HEK293T (cell line): ENCODE measurements at regions not wholly inside any gene's neighbourhood (a gene's known extent, or its start where the extent isn't known, plus 50 kb on each side); places are given as distances from the start of the nearest gene placed in this dataset.

Source experiments
- ARNT ChIP-seq: fragments of 450-650 bp; IDR thresholded peaks from 2 replicates; pipeline ENCODE4 v1.6.1; 2017; ENCODE audit warnings: mild to moderate bottlenecking
- BHLHE40 ChIP-seq: fragments of 450-650 bp; IDR thresholded peaks from 2 replicates; pipeline ENCODE4 v1.6.1; 2016; ENCODE audit warnings: mild to moderate bottlenecking, moderate library complexity, borderline replicate concordance
- CTBP1 ChIP-seq: fragments of 450-650 bp; IDR thresholded peaks from 2 replicates; pipeline ENCODE4 v1.6.1; 2016; ENCODE audit warnings: borderline replicate concordance
- ELF4 ChIP-seq: fragments of 450-650 bp; IDR thresholded peaks from 2 replicates; pipeline ENCODE4 v1.6.1; 2017; ENCODE audit warnings: antibody characterized with exemption
- FOXA1 ChIP-seq: fragments of 450-650 bp; IDR thresholded peaks from 2 replicates; pipeline ENCODE4 v1.6.1; 2016; ENCODE audit warnings: mild to moderate bottlenecking
- FOXK2 ChIP-seq: fragments of 450-650 bp; IDR thresholded peaks from 2 replicates; pipeline ENCODE4 v1.6.1; 2016; ENCODE audit warnings: mild to moderate bottlenecking
- FOXM1 ChIP-seq: fragments of 450-650 bp; IDR thresholded peaks from 2 replicates; pipeline ENCODE4 v1.6.1; 2017; ENCODE audit warnings: mild to moderate bottlenecking, borderline replicate concordance
- NFRKB ChIP-seq: fragments of 450-650 bp; IDR thresholded peaks from 2 replicates; pipeline ENCODE4 v1.6.1; 2016; ENCODE audit warnings: mild to moderate bottlenecking, moderate library complexity
- SP1 ChIP-seq: fragments of 450-650 bp; IDR thresholded peaks from 2 replicates; pipeline ENCODE4 v1.6.1; 2017
- SUZ12 ChIP-seq: fragments of 450-650 bp; IDR thresholded peaks from 2 replicates; pipeline ENCODE4 v1.6.1; 2016; ENCODE audit warnings: mild to moderate bottlenecking
- TARDBP ChIP-seq: fragments of 450-650 bp; IDR thresholded peaks from 2 replicates; pipeline ENCODE4 v1.6.1; 2016
- ZNF384 ChIP-seq: fragments of 450-650 bp; IDR thresholded peaks from 2 replicates; pipeline ENCODE4 v1.6.1; 2016

GRCh38 chr2:12262681-12263436, 453.9 kb upstream of the TRIB2 start:
- TF ChIP-seq NFRKB (no peak), ARNT (no peak), FOXK2 (no peak), BHLHE40 (no peak), ELF4 (no peak), SUZ12 (no peak), SP1 (no peak), ZNF384 (no peak), CTBP1 (no peak), FOXA1 (no peak), FOXM1 (no peak), TARDBP (no peak)
